H9 (cell line): ENCODE measurements at regions not wholly inside any gene's neighbourhood (a gene's known extent, or its start where the extent isn't known, plus 50 kb on each side); places are given as distances from the start of the nearest gene placed in this dataset.

Experiments used
- DNase-seq: peaks from one replicate; pipeline ENCODE4 v3.0.0-alpha.2; 2017
- H2AFZ ChIP-seq: one replicate; pipeline ENCODE4 v1.6.1; 2013; ENCODE audit warnings: mild to moderate bottlenecking, low read length, control low read depth, moderate library complexity
- H2AK5ac ChIP-seq: 2 replicates; pipeline ENCODE4 v1.6.1; 2013; ENCODE audit warnings: low read length, control low read depth, mixed read lengths; ENCODE audit not compliant: insufficient read length
- H2BK120ac ChIP-seq: one replicate; pipeline ENCODE4 v1.6.1; 2013; ENCODE audit warnings: low read depth, mild to moderate bottlenecking, low read length, control low read depth, inconsistent platforms; ENCODE audit not compliant: poor library complexity, severe bottlenecking
- H2BK12ac ChIP-seq: 2 replicates; pipeline ENCODE4 v1.6.1; 2013; ENCODE audit warnings: low read length, control low read depth, mixed read lengths, low read depth; ENCODE audit not compliant: insufficient read length
- H2BK15ac ChIP-seq: 2 replicates; pipeline ENCODE4 v1.6.1; 2013; ENCODE audit warnings: low read depth, low read length, control low read depth
- H2BK20ac ChIP-seq: one replicate; pipeline ENCODE4 v1.6.1; 2013; ENCODE audit warnings: low read depth, mild to moderate bottlenecking, low read length, control low read depth, inconsistent platforms; ENCODE audit not compliant: poor library complexity, severe bottlenecking
- H2BK5ac ChIP-seq: 2 replicates; pipeline ENCODE4 v1.6.1; 2013; ENCODE audit warnings: low read length, control low read depth, mixed read lengths; ENCODE audit not compliant: insufficient read length
- H3K14ac ChIP-seq: 2 replicates; pipeline ENCODE4 v1.6.1; 2013; ENCODE audit warnings: low read length, control low read depth; ENCODE audit not compliant: insufficient read depth
- H3K18ac ChIP-seq: 2 replicates; pipeline ENCODE4 v1.6.1; 2013; ENCODE audit warnings: low read depth, mild to moderate bottlenecking, mixed read lengths, low read length, control low read depth; ENCODE audit not compliant: insufficient read length
- H3K23ac ChIP-seq: 2 replicates; pipeline ENCODE4 v1.6.1; 2013; ENCODE audit warnings: low read length, control low read depth, mixed read lengths, low read depth; ENCODE audit not compliant: insufficient read length
- H3K23me2 ChIP-seq: 2 replicates; pipeline ENCODE4 v1.6.1; 2013; ENCODE audit warnings: low read depth, mild to moderate bottlenecking, mixed read lengths, low read length, control low read depth; ENCODE audit not compliant: insufficient read length, poor library complexity, severe bottlenecking
- H3K27ac ChIP-seq: 2 replicates; pipeline ENCODE4 v1.5.1; 2013; ENCODE audit warnings: low read length, control low read depth, mixed read lengths, low read depth; ENCODE audit not compliant: insufficient read length
- H3K27me3 ChIP-seq: 2 replicates; pipeline ENCODE4 v1.6.1; 2013; ENCODE audit warnings: low read length, control low read depth, inconsistent platforms; ENCODE audit not compliant: insufficient read depth
- H3K4ac ChIP-seq: 2 replicates; pipeline ENCODE4 v1.6.1; 2013; ENCODE audit warnings: low read depth, mild to moderate bottlenecking, control low read depth, inconsistent platforms, low read length, moderate library complexity
- H3K4me1 ChIP-seq: 2 replicates; pipeline ENCODE4 v1.6.1; 2013; ENCODE audit warnings: low read length, control low read depth, inconsistent platforms; ENCODE audit not compliant: insufficient read depth
- H3K4me2 ChIP-seq: 2 replicates; pipeline ENCODE4 v1.6.1; 2013; ENCODE audit warnings: low read length, control low read depth, mixed read lengths; ENCODE audit not compliant: insufficient read length, insufficient read depth
- H3K56ac ChIP-seq: 2 replicates; pipeline ENCODE4 v1.6.1; 2013; ENCODE audit warnings: low read depth, mild to moderate bottlenecking, mixed read lengths, low read length, control low read depth; ENCODE audit not compliant: insufficient read length
- H3K79me1 ChIP-seq: 2 replicates; pipeline ENCODE4 v1.6.1; 2013; ENCODE audit warnings: low read depth, mild to moderate bottlenecking, moderate library complexity, low read length, control low read depth, inconsistent platforms; ENCODE audit not compliant: insufficient read depth, poor library complexity, severe bottlenecking
- H3K79me2 ChIP-seq: 2 replicates; pipeline ENCODE4 v1.6.1; 2013; ENCODE audit warnings: low read length, control low read depth, inconsistent platforms; ENCODE audit not compliant: insufficient read depth
- H3K9ac ChIP-seq: 2 replicates; pipeline ENCODE4 v1.6.1; 2013; ENCODE audit warnings: low read length, control low read depth, mixed read lengths; ENCODE audit not compliant: insufficient read length; ENCODE audit errors: extremely low read depth
- H3K9me3 ChIP-seq: one replicate; pipeline ENCODE4 v1.6.1; 2013; ENCODE audit warnings: low read depth, low read length, inconsistent platforms; ENCODE audit not compliant: control insufficient read depth
- H3T11ph ChIP-seq: one replicate; pipeline ENCODE4 v1.6.1; 2013; ENCODE audit warnings: mild to moderate bottlenecking, low read length, control low read depth, inconsistent platforms
- H4K20me1 ChIP-seq: one replicate; pipeline ENCODE4 v1.6.1; 2013; ENCODE audit not compliant: control insufficient read depth, insufficient read length, insufficient read depth
- H4K5ac ChIP-seq: 2 replicates; pipeline ENCODE4 v1.6.1; 2013; ENCODE audit warnings: low read depth, mild to moderate bottlenecking, mixed read lengths, low read length, control low read depth; ENCODE audit not compliant: insufficient read length
- H4K8ac ChIP-seq: replicated peaks from 2 replicates; pipeline ENCODE4 v1.6.1; 2013; ENCODE audit warnings: low read length, control low read depth, mixed read lengths, low read depth; ENCODE audit not compliant: insufficient read length
- H4K91ac ChIP-seq: 2 replicates; pipeline ENCODE4 v1.6.1; 2013; ENCODE audit warnings: low read depth, mild to moderate bottlenecking, moderate library complexity, mixed read lengths, low read length, control low read depth; ENCODE audit not compliant: insufficient read length
- H3K27ac Mint-ChIP-seq, 3 experiments: 2 replicates in 2 of 3; 3 replicates in 1 of 3; pipeline ENCODE4 v1.8.0; 2020 to 2021; ENCODE audit warnings: mixed read lengths in 3 of 3, mild to moderate bottlenecking in 1 of 3, moderate library complexity in 1 of 3
- H3K27me3 Mint-ChIP-seq: 2 replicates; pipeline ENCODE4 v1.8.0; 2021; ENCODE audit warnings: low read depth, mild to moderate bottlenecking, moderate library complexity, mixed read lengths
- H3K36me3 Mint-ChIP-seq, 3 experiments: 2 replicates in 2 of 3; 3 replicates in 1 of 3; pipeline ENCODE4 v1.8.0; 2020 to 2021; ENCODE audit warnings: low read depth in 3 of 3, mixed read lengths in 3 of 3; ENCODE audit not compliant: insufficient read depth in 1 of 3
- H3K4me1 Mint-ChIP-seq, 2 experiments: 2 replicates each; pipeline ENCODE4 v1.8.0; 2020; ENCODE audit warnings: mixed read lengths in 2 of 2
- H3K4me3 Mint-ChIP-seq, 2 experiments: 2 replicates in 1 of 2; 3 replicates in 1 of 2; pipeline ENCODE4 v1.8.0; 2020 to 2021; ENCODE audit warnings: mild to moderate bottlenecking in 2 of 2, mixed read lengths in 2 of 2, moderate library complexity in 1 of 2
- H3K9me3 Mint-ChIP-seq, 2 experiments: 2 replicates in 1 of 2; 3 replicates in 1 of 2; pipeline ENCODE4 v1.8.0; 2020; ENCODE audit warnings: mild to moderate bottlenecking in 2 of 2, mixed read lengths in 2 of 2, moderate library complexity in 1 of 2
- CTCF ChIP-seq: fragments of 200-600 bp; sonication (generic); conservative IDR thresholded peaks from 3 replicates; pipeline ENCODE4 v1.8.0; 2021; ENCODE audit warnings: antibody characterized with exemption, mild to moderate bottlenecking
- WGBS: extraction: QIAGEN DNeasy Blood & Tissue Kit; methylation state at CpG from one replicate; pipeline ENCODE4 v1.1.7; 2013; ENCODE audit warnings: missing lambda C conversion rate, low lambda C conversion rate, mixed read lengths; ENCODE audit not compliant: insufficient read length; ENCODE audit errors: extremely low coverage; 5-methylcytosine and 5-hydroxymethylcytosine counted together

DNA sequence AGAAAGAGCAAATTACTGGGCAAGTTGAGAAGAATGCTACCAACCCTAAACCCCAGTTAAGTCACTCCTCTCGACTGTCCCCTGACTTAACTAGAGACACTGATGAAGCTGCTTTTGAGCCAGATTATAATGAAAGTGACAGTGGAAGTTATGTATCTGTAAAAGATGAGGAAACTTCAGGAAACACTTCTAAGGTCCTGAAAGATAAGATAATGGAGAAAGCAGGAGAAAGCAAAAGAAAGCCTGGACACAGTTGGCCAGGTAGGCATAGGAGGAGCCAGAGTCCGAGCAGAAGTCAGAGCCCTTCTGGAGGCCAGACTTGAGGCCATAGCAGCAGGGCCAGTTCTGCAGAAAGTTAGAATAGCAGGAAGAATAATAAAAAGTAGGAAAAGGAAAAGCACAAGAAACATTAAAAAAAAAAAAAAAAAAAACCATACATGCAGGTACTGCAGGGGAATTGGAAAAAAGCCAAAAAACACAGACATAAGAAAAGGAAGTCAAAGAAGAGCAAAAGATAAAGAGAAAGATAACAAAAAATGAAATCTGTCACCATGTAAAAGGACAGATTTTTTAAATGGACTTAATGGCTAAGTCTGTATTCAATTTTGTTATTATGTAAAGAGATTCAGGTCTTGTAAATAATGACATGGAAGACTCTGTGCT lies 101.0 kb upstream of the KCNMA1 start:
- peaks cover 4 to 7% of the 10 kb centered on the region in 2 experiments; a peak in 2 of 4 replicates for H3K4me1 Mint-ChIP-seq
- no peaks in the 10 kb centered on the region for H3K23me2 ChIP-seq
- no peak overlapping the region for H3K18ac ChIP-seq
- H4K91ac ChIP-seq = no peak overlapping the region
- H3K14ac ChIP-seq = no peak overlapping the region
- H4K20me1 ChIP-seq = no peaks in the 10 kb centered on the region
- no peak for TF ChIP-seq CTCF
- H2BK12ac ChIP-seq = no peak overlapping the region
- DNase-seq = no peak
- peaks cover 32 to 34% of the 10 kb centered on the region in 2 experiments for H3K9me3 Mint-ChIP-seq
- no peak overlapping the region for H3K4ac ChIP-seq
- H3K4me1 ChIP-seq = no peaks in the 10 kb centered on the region
- no CpG with 5 or more reads among the region's 2 CpGs for WGBS
- H3K4me3 Mint-ChIP-seq = no peak overlapping the region
- H3T11ph ChIP-seq = no peak overlapping the region
- H2AFZ ChIP-seq = no peak overlapping the region
- peaks cover 5% of the 10 kb centered on the region for H3K9me3 ChIP-seq
- no peak overlapping the region for H2AK5ac ChIP-seq
- H3K27me3 ChIP-seq = no peaks in the 10 kb centered on the region
- peaks cover 12 to 35% (median 24%) of the 10 kb centered on the region in 3 experiments for H3K36me3 Mint-ChIP-seq
- no peak overlapping the region for H2BK5ac ChIP-seq
- H3K56ac ChIP-seq = no peak overlapping the region
- no peak overlapping the region for H2BK20ac ChIP-seq
- no peak overlapping the region for H3K23ac ChIP-seq
- no peak overlapping the region for H2BK15ac ChIP-seq
- no peak overlapping the region for H4K5ac ChIP-seq
- no peak overlapping the region for H2BK120ac ChIP-seq
- peaks cover 4% of the 10 kb centered on the region; the same call in 1 of the 2 replicates for H3K27me3 Mint-ChIP-seq
- H3K27ac Mint-ChIP-seq = no peak overlapping the region
- H3K27ac ChIP-seq = no peak overlapping the region
- H3K79me2 ChIP-seq = no peaks in the 10 kb centered on the region
- no peak overlapping the region for H3K9ac ChIP-seq
- H3K4me2 ChIP-seq = no peak overlapping the region
- H3K79me1 ChIP-seq = no peaks in the 10 kb centered on the region
- no peak overlapping the region for H4K8ac ChIP-seq
